GM12874 (cell line): ENCODE measurements at regions not wholly inside any gene's neighbourhood (a gene's known extent, or its start where the extent isn't known, plus 50 kb on each side); places are given as distances from the start of the nearest gene placed in this dataset.
A peak's percentile ranks its signal among the peaks of the same experiment; 100 is the strongest.

Experiments used
- CTCF ChIP-seq: IDR thresholded peaks from 2 replicates; pipeline ENCODE4 v1.5.1; 2011; ENCODE audit warnings: low read depth, mild to moderate bottlenecking, control low read depth, low read length, moderate library complexity; ENCODE audit not compliant: insufficient read depth

DNA sequence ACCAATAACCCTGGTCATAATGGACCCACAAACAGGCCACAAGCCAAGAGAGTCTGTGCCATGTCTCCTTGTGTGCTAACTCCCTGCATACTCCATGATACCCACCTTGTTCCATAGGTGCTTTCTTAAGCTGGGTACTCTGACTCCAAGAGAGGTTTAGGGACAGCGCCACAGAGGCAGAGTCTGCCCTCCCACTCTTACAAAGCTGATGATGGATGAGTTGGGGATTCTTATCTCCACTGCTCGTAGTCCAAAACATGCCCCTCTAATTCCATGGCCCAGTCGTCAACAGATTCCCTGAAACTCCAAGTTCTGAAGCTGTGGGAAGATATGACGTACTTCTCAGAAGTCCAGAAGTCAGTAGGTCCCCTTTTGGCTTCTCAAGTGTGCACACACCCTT is 184.4 kb upstream of the CCL2 start:
- no peak for TF ChIP-seq CTCF

- no peak for TF ChIP-seq CTCF
These were observed 183.1 kb upstream of the CCL2 start for GRCh38 chr17:34071886-34072420.

DNA sequence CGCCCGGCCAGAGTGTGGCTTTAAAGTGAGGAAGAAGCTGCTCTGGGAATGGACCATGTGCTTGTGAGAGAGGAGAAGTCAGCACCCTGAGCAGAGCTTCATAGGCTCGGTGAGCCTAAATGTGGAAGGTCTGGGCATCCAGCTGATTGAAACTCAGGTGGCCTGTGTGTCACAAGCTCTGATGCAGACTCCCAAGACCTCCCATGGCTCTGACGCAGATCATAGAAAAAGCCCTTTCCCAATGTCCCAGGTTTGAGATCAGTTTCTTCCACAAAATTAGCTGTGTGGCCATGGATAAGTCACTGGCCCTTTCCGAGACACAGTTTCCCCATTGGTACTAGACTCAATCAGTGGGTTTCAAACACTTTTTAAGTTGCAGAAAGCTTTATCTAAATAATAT is 180.0 kb upstream of the CCL2 start:
- no peak for TF ChIP-seq CTCF

- no peak for TF ChIP-seq CTCF
These were observed 178.1 kb upstream of the CCL2 start for GRCh38 chr17:34076743-34077631.

DNA sequence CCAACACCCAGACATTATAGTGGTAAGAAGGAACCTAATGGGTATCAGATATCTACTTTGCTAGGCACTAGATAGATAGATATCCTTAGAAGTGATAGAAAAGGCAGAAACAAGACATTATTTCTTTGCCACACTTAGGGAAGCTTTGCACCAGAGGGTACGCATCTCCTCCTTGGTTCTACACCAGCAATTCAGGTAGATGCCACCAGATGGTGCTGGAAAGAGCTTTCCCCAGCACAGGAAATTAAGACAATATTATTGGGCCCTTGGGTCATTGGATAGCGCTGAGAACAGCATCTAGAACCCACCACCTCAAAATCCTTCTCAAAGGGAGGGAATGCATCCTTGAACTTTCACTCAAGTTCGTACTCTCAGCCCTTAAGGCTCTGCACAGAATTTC is 173.8 kb upstream of the CCL2 start:
- TF ChIP-seq CTCF: peak; percentile 55; the same call in 1 of the 2 replicates

GRCh38 chr17:34082404-34082803 is 172.7 kb upstream of the CCL2 start:
- TF ChIP-seq CTCF: no peak

DNA sequence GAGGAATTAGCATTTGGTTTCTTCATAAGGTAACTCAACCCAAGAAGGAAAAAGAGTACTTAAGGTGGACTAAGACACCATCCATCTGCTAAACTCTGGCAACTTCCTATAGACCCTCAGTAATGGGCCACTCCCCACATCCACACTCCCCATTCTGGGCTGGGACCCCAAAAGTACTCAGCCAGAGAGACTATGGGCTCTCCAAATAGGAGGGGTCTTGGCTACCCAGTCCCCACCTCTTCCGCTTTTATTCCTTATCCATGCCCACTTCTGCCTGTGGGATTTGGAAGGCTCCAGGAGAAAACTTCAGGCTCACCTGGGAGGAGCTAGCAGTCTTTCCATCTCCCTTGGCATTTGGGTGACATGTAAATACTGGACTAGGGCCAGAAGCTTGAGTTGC is 164.5 kb upstream of the CCL2 start:
- no peak for TF ChIP-seq CTCF
